ENCODE measurements at regions not wholly inside any gene's neighbourhood (a gene's known extent, or its start where the extent isn't known, plus 50 kb on each side); places are given as distances from the start of the nearest gene placed in this dataset.

GRCh38 chr1:57520743-57521515 lies 97.1 kb upstream of the DAB1 start:
- ChIA-PET CTCF (no interaction called here), POLR2A (no interaction called here), RAD21 (ENCODE audit: unreplicated experiment) (no interaction called here), SMC1A (ENCODE audit: uncharacterized antibody, unreplicated experiment) (no interaction called here)
- Histone ChIP-seq H3K4me2 (ENCODE audit: control insufficient read depth, insufficient read depth) (no peak overlapping the region), H2AFZ (ENCODE audit: control insufficient read depth, low read depth, low read length) (no peak overlapping the region), H3K9me3 (replicated peaks; ENCODE audit: control insufficient read depth, insufficient read depth, low read length) (no peaks in the 10 kb centered on the region), H3K4me1 (ENCODE audit: control insufficient read depth, insufficient read depth, low read length) (no peaks in the 10 kb centered on the region), H3K27me3 (replicated peaks in 1 of 2; ENCODE audit: control insufficient read depth in 2 of 2, insufficient read depth in 2 of 2, low read length in 1 of 2) (no peaks in the 10 kb centered on the region), H3K4me3 (no peak overlapping the region), H3K9ac (ENCODE audit: control insufficient read depth, insufficient read depth, low read length) (no peak overlapping the region), H3K79me2 (ENCODE audit: control insufficient read depth, insufficient read depth, low read length) (no peaks in the 10 kb centered on the region), H4K20me1 (ENCODE audit: control insufficient read depth, insufficient read depth) (no peaks in the 10 kb centered on the region), H3K36me3 (ENCODE audit: control insufficient read depth in 2 of 2, insufficient read depth in 2 of 2, low read length in 1 of 2) (no peaks in the 10 kb centered on the region), H3K27ac (ENCODE audit: control insufficient read depth, insufficient read depth) (no peak overlapping the region)
- no TSS peak for BruUV-seq (replicated peaks)
- WGBS (ENCODE audit: insufficient coverage, insufficient replicate concordance, low lambda C conversion rate, missing lambda C conversion rate), result 1% methylated on average over 5 of the region's 5 CpGs
- in situ Hi-C loops (cut with MboI) (no loop called here), intact Hi-C loops (cut with micrococcal nuclease; ENCODE audit: unreplicated experiment) (no loop called here)
- TF ChIP-seq EP300 (IDR thresholded peaks at IDR 0.05; ENCODE audit: borderline replicate concordance in 1 of 2, control insufficient read depth in 1 of 2, low read depth in 2 of 2, low read length in 2 of 2) (no peak), CBX5 (IDR thresholded peaks at IDR 0.05; ENCODE audit: low read depth) (no peak), FOXK2 (IDR thresholded peaks at IDR 0.05) (no peak)
- FAIRE-seq (no peak), DNase-seq (ENCODE audit: low read depth, low spot score) (no peak), ATAC-seq (no peak)

DNA sequence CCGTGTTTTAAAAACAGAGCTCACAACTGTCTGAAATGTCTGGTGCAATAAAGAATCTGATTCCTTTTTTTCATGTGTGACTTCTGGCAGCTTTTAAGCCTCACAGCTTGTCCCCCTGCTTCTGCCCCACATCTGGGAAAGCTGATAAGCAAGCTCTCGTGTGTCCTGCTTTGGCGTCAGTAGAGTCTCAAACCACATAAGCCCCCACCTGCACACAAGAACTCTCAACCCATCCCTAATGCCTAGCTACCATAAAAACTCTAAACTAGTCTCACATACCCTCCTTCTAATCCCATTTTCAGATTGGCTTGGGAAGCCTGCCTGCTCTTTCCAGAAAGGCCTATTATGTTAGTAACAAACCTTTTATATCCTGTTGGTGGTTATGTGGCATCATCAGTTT lies 94.6 kb upstream of the DAB1 start:
- in situ Hi-C loops (cut with MboI), result no loop called here
- DNase-seq (ENCODE audit: low read depth, low spot score) (no peak), ATAC-seq (no peak), FAIRE-seq (no peak)
- Histone ChIP-seq H3K4me3 (no peak overlapping the region), H3K36me3 (ENCODE audit: control insufficient read depth in 2 of 2, insufficient read depth in 2 of 2, low read length in 1 of 2) (no peaks in the 10 kb centered on the region), H3K4me1 (ENCODE audit: control insufficient read depth, insufficient read depth, low read length) (no peaks in the 10 kb centered on the region), H2AFZ (ENCODE audit: control insufficient read depth, low read depth, low read length) (no peak overlapping the region), H3K4me2 (ENCODE audit: control insufficient read depth, insufficient read depth) (no peak overlapping the region), H4K20me1 (ENCODE audit: control insufficient read depth, insufficient read depth) (no peaks in the 10 kb centered on the region), H3K27me3 (replicated peaks in 1 of 2; ENCODE audit: control insufficient read depth in 2 of 2, insufficient read depth in 2 of 2, low read length in 1 of 2) (no peaks in the 10 kb centered on the region), H3K79me2 (ENCODE audit: control insufficient read depth, insufficient read depth, low read length) (no peaks in the 10 kb centered on the region), H3K9me3 (replicated peaks; ENCODE audit: control insufficient read depth, insufficient read depth, low read length) (no peaks in the 10 kb centered on the region), H3K27ac (ENCODE audit: control insufficient read depth, insufficient read depth) (no peak overlapping the region), H3K9ac (ENCODE audit: control insufficient read depth, insufficient read depth, low read length) (no peak overlapping the region)
- intact Hi-C loops (cut with micrococcal nuclease; ENCODE audit: unreplicated experiment), result no loop called here
- ChIA-PET RAD21 (ENCODE audit: unreplicated experiment) (no interaction called here), POLR2A (no interaction called here), CTCF (no interaction called here), SMC1A (ENCODE audit: uncharacterized antibody, unreplicated experiment) (interaction anchor here (0.9 kb wide), 1 partner anchor 8 kb away, joined by 6 read pairs; no protein-coding TSS in a partner anchor)
- 14% methylated on average over 3 of the region's 3 CpGs for WGBS (ENCODE audit: insufficient coverage, insufficient replicate concordance, low lambda C conversion rate, missing lambda C conversion rate)
- no TSS peak for BruUV-seq (replicated peaks)
- TF ChIP-seq PAX5 (IDR thresholded peaks at IDR 0.05; ENCODE audit: borderline replicate concordance, low read depth, low read length), result no peak
- TF ChIP-seq FOXM1 (IDR thresholded peaks at IDR 0.05; ENCODE audit: low read depth, low read length), result no peak
- TF ChIP-seq EP300 (IDR thresholded peaks at IDR 0.05; ENCODE audit: borderline replicate concordance in 1 of 2, control insufficient read depth in 1 of 2, low read depth in 2 of 2, low read length in 2 of 2), result no peak
- no peak for TF ChIP-seq RUNX3 (IDR thresholded peaks at IDR 0.05; ENCODE audit: low read length)
- no peak for TF ChIP-seq EED (IDR thresholded peaks at IDR 0.05; ENCODE audit: low read depth)
- TF ChIP-seq RAD51 (IDR thresholded peaks at IDR 0.05), result no peak
- no peak for TF ChIP-seq HDGF (IDR thresholded peaks at IDR 0.05)
- no peak for TF ChIP-seq ZNF24 (IDR thresholded peaks at IDR 0.05)
- TF ChIP-seq ATF2 (IDR thresholded peaks at IDR 0.05; ENCODE audit: low read length), result no peak
- no peak for TF ChIP-seq SRF (IDR thresholded peaks at IDR 0.05; ENCODE audit: low read depth in 2 of 2, low read length in 2 of 2)
- TF ChIP-seq TAF1 (IDR thresholded peaks at IDR 0.05; ENCODE audit: borderline replicate concordance, low read depth, low read length), result no peak
- TF ChIP-seq, protein P1, sequence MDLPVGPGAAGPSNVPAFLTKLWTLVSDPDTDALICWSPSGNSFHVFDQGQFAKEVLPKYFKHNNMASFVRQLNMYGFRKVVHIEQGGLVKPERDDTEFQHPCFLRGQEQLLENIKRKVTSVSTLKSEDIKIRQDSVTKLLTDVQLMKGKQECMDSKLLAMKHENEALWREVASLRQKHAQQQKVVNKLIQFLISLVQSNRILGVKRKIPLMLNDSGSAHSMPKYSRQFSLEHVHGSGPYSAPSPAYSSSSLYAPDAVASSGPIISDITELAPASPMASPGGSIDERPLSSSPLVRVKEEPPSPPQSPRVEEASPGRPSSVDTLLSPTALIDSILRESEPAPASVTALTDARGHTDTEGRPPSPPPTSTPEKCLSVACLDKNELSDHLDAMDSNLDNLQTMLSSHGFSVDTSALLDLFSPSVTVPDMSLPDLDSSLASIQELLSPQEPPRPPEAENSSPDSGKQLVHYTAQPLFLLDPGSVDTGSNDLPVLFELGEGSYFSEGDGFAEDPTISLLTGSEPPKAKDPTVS (IDR thresholded peaks at IDR 0.05; ENCODE audit: low read depth, low read length), result no peak
- no peak for TF ChIP-seq POLR2A (IDR thresholded peaks at IDR 0.05; ENCODE audit: low read depth, low read length)
- TF ChIP-seq ZBED1 (IDR thresholded peaks at IDR 0.05; ENCODE audit: borderline replicate concordance), result no peak

All from GM12878 (cell line).